NCI-H1694 treated with DMSO at 0.1 percent for 48 hours (cell line): ENCODE measurements at regions not wholly inside any gene's neighbourhood (a gene's known extent, or its start where the extent isn't known, plus 50 kb on each side); places are given as distances from the start of the nearest gene placed in this dataset.

Source experiments
- DNase-seq: peaks from one replicate; lab custom pipeline; 2025; lab: John Stamatoyannopoulos, UW

DNA sequence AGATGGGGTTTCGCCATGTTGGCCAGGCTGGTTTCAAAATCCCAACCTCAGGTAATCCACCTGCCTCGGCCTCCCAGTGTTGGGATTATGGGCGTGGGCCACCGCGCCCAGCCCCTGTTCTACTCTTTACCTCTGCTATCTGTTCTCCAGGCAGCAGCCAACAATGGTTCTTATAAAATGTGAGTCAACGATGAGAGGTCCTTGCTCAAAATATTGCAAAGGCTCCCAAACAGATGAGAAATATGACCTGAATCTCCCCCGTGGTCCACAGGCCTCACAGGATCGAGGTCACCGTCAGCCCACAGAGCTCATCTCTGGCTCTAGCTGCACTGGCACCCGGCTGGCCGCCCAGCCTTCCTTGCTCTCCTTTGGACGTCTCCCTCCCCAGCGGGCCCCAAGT, 62.0 kb upstream of the EGFR start:
- DNase-seq: no peak

DNA sequence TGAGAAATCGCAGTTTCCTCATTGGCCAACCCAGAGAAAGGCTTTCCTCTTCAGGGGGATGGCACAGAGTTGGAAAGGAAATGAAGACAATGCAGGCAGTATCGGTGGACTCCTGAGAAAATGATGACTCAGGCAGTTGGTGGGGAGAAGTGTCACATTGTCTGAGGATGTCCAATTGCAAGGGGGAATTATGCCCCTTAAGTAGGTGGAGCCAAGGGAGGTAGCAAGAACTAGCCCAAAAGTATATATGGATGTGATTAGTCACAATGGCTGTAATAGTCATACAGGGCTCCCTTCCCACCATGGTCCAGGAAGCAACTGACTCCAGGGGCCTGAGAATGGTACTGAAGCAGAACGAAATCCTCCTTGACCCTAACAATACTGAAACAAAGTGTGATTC, 58.3 kb upstream of the EGFR start:
- no peak for DNase-seq

DNA sequence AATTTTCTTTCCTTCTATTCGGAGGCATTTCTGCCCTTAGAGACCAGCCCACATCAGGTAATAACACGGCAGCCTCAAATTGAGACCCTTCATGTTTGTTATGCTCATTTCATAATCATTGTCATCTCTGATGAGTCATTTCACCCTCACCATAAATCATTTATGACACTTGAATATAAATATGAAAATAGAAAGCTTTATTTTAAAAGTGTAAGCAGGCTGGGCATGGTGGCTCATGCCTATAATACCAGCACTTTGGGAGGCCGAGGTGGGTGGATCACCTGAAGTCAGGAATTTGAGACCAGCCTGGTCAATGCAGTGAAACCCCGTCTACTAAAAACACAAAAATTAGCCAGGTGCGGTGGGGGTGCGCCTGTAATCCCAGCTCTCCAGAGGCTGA, 57.4 kb upstream of the EGFR start:
- DNase-seq: no peak

DNA sequence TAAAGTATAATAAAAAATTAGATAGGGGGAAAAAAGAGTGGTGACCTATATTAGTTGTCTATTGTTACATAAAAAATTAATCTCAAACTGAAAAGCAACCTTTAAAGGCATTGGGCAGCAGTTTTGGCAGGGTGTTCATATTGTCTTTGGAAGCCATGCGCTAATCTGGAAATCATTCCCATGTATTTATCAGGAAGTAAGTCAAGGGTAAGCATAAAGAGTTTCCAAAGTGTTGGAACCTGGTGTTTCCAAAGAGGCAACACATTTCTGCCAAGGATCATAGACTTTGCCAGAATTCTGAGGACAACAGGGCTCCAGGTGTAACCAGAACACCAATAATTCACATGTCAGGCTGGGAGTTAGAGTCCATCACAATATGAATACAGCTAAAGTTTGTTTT, 55.7 kb upstream of the EGFR start:
- DNase-seq: no peak

DNA sequence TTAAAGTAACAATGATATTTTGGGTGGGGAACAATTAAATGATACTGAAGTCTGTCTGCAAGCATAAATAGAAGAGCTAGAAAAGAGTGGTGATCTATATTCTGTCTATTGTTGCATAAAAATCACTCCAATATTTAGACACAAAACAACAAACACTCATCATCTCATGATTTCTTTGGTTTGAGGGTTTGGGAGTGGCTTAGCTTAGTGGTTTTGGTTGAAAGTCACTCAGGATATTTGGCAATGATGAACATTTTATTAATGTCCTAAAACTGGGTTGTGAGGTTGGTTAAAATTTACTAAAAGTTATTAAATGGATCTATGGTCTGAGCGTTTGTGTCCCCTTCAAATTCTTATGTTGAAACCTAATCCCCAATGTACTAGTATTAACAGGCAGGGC, 54.7 kb upstream of the EGFR start:
- no peak for DNase-seq

DNA sequence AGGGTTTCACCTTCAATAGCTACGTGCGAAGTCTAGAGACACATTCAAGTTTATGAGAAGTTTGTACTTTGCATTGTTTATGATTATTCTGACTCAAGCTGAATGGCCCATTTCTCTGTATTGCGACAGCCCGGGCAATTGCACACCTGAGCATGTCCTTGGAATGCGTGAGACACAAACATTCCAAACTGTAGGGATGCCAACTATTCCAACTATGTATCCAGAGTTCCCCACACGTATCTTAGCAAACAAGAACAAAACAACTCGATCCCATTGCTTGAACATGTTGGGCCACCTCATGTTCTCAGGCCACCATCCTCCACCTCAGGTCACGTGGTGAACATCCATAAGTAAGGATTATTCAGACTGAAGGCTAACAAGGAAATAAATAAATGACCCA, 51.4 kb upstream of the EGFR start:
- DNase-seq: no peak

DNA sequence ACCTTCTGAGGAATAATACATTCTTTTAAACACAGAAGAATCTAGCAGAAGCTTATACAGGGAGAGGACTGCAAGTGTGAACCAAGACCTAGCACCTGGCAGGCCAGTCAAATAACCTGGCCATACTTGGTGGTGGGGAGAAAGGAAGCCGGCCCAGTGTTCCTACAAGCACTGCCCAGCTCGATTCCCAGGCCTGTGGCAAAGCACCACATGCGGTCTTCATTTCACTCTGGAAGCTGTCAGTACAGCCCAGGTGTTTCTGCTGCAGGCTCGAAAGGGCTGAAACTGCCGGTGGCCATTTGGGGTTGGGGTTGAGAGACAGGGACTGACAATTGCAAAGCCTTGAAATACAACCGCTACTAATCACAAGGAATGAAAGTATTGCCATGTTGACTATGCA, 50.8 kb upstream of the EGFR start:
- no peak for DNase-seq
